Fibroblast of the aortic adventitia (primary cell): ENCODE measurements at regions not wholly inside any gene's neighbourhood (a gene's known extent, or its start where the extent isn't known, plus 50 kb on each side); places are given as distances from the start of the nearest gene placed in this dataset.

Experiments used
- DNase-seq: peaks from one replicate; pipeline ENCODE4 v3.0.0-alpha.2; 2010; ENCODE audit warnings: low read depth
- H3K4me3 ChIP-seq: 2 replicates; pipeline ENCODE4 v1.5.1; 2011; ENCODE audit warnings: low read depth, mild to moderate bottlenecking, control low read depth, low read length, moderate library complexity
- TF ChIP-seq, protein P1 (sequence below): IDR thresholded peaks from 2 replicates; pipeline ENCODE4 v1.5.1; 2011; ENCODE audit warnings: mild to moderate bottlenecking, low read length, control low read depth, inconsistent platforms; ENCODE audit not compliant: insufficient read depth

DNA sequence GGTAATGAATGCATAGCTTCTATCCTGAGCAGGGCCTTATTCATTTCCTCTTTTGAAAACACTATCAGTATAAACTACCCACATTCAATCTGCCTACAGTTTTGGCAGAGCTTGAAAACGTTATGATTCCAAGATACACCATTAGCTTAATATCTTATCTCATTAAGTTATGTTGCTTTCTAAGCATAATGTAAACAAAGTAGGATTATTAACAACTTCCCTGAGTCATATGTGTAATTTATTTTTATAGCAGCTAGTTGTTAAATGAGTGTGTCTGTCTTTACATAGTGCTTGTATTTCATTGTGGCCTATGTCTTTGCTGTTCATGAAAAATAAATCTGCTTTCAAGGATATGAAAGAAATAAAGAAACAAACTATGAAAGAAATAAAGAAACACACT, 106.2 kb upstream of the DLX6 start:
- no peak overlapping the region for H3K4me3 ChIP-seq
- DNase-seq = no peak
- TF ChIP-seq, protein P1, sequence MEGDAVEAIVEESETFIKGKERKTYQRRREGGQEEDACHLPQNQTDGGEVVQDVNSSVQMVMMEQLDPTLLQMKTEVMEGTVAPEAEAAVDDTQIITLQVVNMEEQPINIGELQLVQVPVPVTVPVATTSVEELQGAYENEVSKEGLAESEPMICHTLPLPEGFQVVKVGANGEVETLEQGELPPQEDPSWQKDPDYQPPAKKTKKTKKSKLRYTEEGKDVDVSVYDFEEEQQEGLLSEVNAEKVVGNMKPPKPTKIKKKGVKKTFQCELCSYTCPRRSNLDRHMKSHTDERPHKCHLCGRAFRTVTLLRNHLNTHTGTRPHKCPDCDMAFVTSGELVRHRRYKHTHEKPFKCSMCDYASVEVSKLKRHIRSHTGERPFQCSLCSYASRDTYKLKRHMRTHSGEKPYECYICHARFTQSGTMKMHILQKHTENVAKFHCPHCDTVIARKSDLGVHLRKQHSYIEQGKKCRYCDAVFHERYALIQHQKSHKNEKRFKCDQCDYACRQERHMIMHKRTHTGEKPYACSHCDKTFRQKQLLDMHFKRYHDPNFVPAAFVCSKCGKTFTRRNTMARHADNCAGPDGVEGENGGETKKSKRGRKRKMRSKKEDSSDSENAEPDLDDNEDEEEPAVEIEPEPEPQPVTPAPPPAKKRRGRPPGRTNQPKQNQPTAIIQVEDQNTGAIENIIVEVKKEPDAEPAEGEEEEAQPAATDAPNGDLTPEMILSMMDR = no peak

DNA sequence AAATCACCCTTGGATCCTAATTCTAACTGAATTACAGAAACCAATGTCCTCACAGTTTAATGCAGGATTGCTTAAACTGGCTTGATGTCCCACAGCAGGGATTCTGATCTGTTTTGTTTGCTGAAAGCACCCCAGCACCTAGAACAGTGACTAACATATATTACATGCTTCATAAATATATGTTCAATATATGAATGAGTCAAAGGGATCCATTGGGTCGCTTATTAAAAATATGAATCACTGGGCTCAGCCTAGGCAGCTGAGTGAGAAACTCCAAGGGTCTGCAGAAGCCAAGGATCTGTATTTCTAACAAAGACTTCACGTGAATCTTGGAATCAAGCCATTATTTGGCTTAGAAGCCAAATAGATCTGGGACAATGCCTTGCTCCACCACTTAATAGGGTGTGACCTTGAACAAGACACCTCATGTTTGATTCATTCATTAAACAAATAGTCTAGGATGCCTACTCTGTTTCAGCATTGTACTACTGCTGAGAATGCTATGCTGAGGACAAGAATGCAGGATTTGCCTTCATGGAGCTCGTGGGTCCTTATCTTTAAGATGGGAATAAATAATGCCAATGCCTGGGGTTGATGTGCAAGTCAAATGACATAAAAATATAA, 103.4 kb upstream of the DLX6 start:
- DNase-seq = no peak
- H3K4me3 ChIP-seq = no peak overlapping the region
- TF ChIP-seq, protein P1 = no peak

DNA sequence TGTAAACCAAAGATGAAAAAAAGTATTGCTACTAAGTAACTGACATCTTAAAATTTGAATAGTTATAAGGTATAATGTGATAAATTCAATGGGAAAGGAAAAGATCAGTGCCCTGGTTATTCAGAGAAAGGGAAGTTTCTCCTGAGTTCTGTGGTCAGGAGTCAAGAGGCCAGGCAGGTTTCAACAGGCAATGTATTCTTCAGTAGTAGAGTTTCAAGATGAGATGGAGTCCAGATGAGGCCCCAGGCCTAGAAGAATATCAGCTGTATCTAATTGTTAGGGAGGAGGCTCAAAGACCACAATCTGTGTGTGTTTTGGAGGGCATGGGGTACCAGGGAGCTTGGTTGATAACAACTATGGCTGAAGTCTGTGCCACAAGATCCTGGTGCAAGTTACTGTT, 101.4 kb upstream of the DLX6 start:
- DNase-seq = no peak
- TF ChIP-seq, protein P1 = no peak
- H3K4me3 ChIP-seq = no peak overlapping the region

DNA sequence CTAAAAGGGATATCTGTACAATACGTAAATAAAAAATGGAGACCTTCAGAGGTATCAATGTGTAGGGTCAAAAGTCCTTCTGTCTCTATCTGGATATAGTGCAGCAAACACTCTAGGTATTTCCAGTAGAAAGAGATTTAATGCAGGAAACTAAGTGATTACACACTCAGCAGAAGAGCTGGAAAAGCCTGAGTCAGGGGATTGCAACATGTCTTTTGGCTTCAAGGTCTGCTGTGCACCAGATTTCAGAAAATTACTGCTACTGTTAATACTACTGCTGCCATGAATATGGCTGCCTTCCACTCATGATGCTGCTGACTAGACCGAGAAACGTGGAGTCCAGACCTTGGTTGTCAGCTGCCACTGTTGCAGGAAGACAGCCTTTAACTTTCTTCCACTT, 94.9 kb upstream of the DLX6 start:
- TF ChIP-seq, protein P1 = no peak
- DNase-seq = peak; percentile 13
- H3K4me3 ChIP-seq = no peak overlapping the region

DNA sequence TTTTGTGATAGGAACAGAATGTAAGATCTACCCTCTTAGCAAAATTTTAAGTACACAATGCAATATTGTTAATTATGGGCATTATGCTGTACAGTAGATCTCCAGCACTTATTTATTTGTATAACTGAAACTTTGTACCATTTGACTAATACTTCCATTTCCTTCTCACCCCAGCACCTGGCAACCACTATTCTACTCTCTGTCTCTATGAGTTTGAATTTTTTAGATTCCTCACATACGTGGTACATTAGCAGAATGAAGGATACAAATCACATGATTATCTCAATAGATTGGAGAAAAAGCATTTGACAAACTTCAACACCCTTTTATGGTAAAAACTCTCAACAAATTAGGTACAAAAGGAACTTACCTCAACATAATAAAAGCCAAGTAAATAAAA, 90.3 kb upstream of the DLX6 start:
- DNase-seq = no peak
- H3K4me3 ChIP-seq = no peak overlapping the region
- TF ChIP-seq, protein P1 = no peak

DNA sequence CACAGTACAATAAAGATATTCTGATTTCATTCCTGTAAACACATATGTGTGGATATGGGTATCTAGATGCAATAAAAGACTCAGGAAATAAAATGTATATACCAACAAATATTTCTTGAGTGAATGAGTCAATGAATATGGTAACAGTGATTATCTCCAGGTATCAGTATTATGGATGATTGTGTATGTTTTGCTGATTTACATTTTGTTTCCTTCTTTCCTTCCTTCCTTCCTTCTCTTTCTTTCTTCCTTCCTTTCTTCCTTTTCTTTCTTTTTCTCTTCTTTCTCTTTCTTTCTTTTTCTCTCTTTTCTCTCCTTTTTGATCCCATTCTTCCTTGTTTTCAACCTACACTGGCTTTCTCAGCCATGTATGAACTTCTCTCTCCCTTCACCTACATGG, 85.3 kb upstream of the DLX6 start:
- DNase-seq = no peak
- TF ChIP-seq, protein P1 = no peak
- H3K4me3 ChIP-seq = no peak overlapping the region

DNA sequence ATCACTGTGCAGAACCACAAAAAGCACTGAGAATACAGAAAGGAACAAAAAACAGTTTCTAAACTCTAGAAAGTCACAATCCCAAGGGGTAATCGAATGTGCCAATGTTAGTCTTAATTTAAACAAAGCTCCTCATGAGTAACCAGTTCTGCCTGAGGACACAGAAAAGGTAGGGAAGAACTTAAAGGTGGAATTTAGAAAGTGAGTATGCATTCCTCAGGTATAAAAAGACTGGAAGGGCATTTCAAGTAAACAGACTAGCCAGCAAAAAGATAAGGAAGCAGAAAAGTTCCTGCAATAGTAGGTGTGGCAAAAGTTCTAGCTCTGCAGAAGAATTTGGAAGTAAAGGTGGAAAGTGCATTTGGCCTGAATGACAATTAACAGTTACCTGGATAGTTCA, 84.6 kb upstream of the DLX6 start:
- no peak for DNase-seq
- no peak overlapping the region for H3K4me3 ChIP-seq
- TF ChIP-seq, protein P1 = no peak
